WTC11 (cell line): ENCODE measurements at regions not wholly inside any gene's neighbourhood (a gene's known extent, or its start where the extent isn't known, plus 50 kb on each side); places are given as distances from the start of the nearest gene placed in this dataset.
A peak's percentile ranks its signal among the peaks of the same experiment; 100 is the strongest.

Source experiments
- ATAC-seq: fragments of 200-7000 bp; cut with Tn5 transposase; 2 replicates; pipeline ENCODE4 v1.10.0; 2021; ENCODE audit warnings: mild to moderate bottlenecking, moderate library complexity
- CTCF ChIA-PET: fragments of 300-600 bp; sonication (Branson Sonifier 250); formaldehyde crosslinking; loops from one replicate; lab custom pipeline; 2021; ENCODE audit warnings: antibody characterized with exemption; lab: Charles Lee
- POLR2A ChIA-PET: fragments of 350-600 bp; sonication (Branson Sonifier 250); formaldehyde crosslinking; loops from one replicate; lab custom pipeline; 2021; ENCODE audit warnings: antibody characterized with exemption; lab: Charles Lee
- DNase-seq: peaks from one replicate; pipeline ENCODE4 v3.0.0; 2021; ENCODE audit warnings: low spot score
- H3K27ac Mint-ChIP-seq: 2 replicates; pipeline ENCODE4 v1.8.0; 2021; ENCODE audit warnings: mixed read lengths
- H3K27me3 Mint-ChIP-seq: 2 replicates; pipeline ENCODE4 v1.8.0; 2021; ENCODE audit warnings: low read depth, mild to moderate bottlenecking, moderate library complexity, mixed read lengths
- H3K36me3 Mint-ChIP-seq: 2 replicates; pipeline ENCODE4 v1.8.0; 2021; ENCODE audit warnings: mixed read lengths
- H3K4me1 Mint-ChIP-seq: 2 replicates; pipeline ENCODE4 v1.8.0; 2022; ENCODE audit warnings: mixed read lengths
- H3K4me3 Mint-ChIP-seq: 2 replicates; pipeline ENCODE4 v1.8.0; 2021; ENCODE audit warnings: mild to moderate bottlenecking, moderate library complexity, mixed read lengths
- H3K9me3 Mint-ChIP-seq: 2 replicates; pipeline ENCODE4 v1.8.0; 2021; ENCODE audit warnings: mixed read lengths
- CDX4 ChIP-seq: fragments of 250-450 bp; sonication (Bioruptor Pico); IDR thresholded peaks from 2 replicates; pipeline ENCODE4 v1.9.0; 2021; ENCODE audit warnings: moderate library complexity, mild to moderate bottlenecking, inconsistent platforms, borderline replicate concordance
- CREM ChIP-seq: sonication (generic); formaldehyde crosslinking; IDR thresholded peaks from 2 replicates; pipeline ENCODE4 v1.8.1; 2022; ENCODE audit warnings: mild to moderate bottlenecking, missing genetic modification reagents, moderate library complexity
- E2F1 ChIP-seq: sonication (generic); formaldehyde crosslinking; IDR thresholded peaks from 2 replicates; pipeline ENCODE4 v1.8.0; 2022; ENCODE audit warnings: mild to moderate bottlenecking, missing genetic modification reagents
- E2F4 ChIP-seq: sonication (generic); formaldehyde crosslinking; IDR thresholded peaks from 2 replicates; pipeline ENCODE4 v1.8.1; 2022; ENCODE audit warnings: low read depth, mild to moderate bottlenecking, moderate library complexity, missing genetic modification reagents, borderline replicate concordance
- EMX1 ChIP-seq: fragments of 250-450 bp; sonication (Bioruptor Pico); IDR thresholded peaks from 2 replicates; pipeline ENCODE4 v1.8.0; 2021; ENCODE audit warnings: mild to moderate bottlenecking
- ETV6 ChIP-seq: sonication (generic); formaldehyde crosslinking; IDR thresholded peaks from 2 replicates; pipeline ENCODE4 v1.8.1; 2022; ENCODE audit warnings: mild to moderate bottlenecking, missing genetic modification reagents
- GABPB1 ChIP-seq: sonication (generic); formaldehyde crosslinking; IDR thresholded peaks from 2 replicates; pipeline ENCODE4 v1.8.1; 2023; ENCODE audit warnings: mild to moderate bottlenecking, missing genetic modification reagents
- GTF2I ChIP-seq: fragments of 250-450 bp; sonication (Bioruptor Pico); conservative IDR thresholded peaks from 2 replicates; pipeline ENCODE4 v1.4.0; 2021; ENCODE audit warnings: mild to moderate bottlenecking
- IRF2 ChIP-seq: sonication (generic); formaldehyde crosslinking; IDR thresholded peaks from 2 replicates; pipeline ENCODE4 v1.8.0; 2022; ENCODE audit warnings: low read depth, missing genetic modification reagents, borderline replicate concordance
- JAZF1 ChIP-seq: fragments of 250-450 bp; sonication (Bioruptor Pico); IDR thresholded peaks from 2 replicates; pipeline ENCODE4 v1.9.0; 2021; ENCODE audit warnings: moderate library complexity, mild to moderate bottlenecking, inconsistent platforms
- MLX ChIP-seq: sonication (generic); formaldehyde crosslinking; IDR thresholded peaks from 2 replicates; pipeline ENCODE4 v1.8.1; 2023; ENCODE audit warnings: mild to moderate bottlenecking, missing genetic modification reagents, moderate library complexity
- MXD4 ChIP-seq: fragments of 250-450 bp; sonication (Bioruptor Pico); IDR thresholded peaks from 2 replicates; pipeline ENCODE4 v1.8.0; 2021; ENCODE audit warnings: mild to moderate bottlenecking, moderate library complexity, borderline replicate concordance
- NFATC4 ChIP-seq: fragments of 250-450 bp; sonication (Bioruptor Pico); IDR thresholded peaks from 2 replicates; pipeline ENCODE4 v1.9.0; 2021; ENCODE audit warnings: mild to moderate bottlenecking
- NFYB ChIP-seq: sonication (generic); formaldehyde crosslinking; conservative IDR thresholded peaks from 2 replicates; pipeline ENCODE4 v1.8.0; 2022; ENCODE audit warnings: low read depth, missing genetic modification reagents
- NR1H2 ChIP-seq: sonication (generic); formaldehyde crosslinking; IDR thresholded peaks from 2 replicates; pipeline ENCODE4 v1.9.0; 2021; ENCODE audit warnings: mild to moderate bottlenecking, moderate library complexity, missing genetic modification reagents
- SMAD4 ChIP-seq: sonication (generic); formaldehyde crosslinking; IDR thresholded peaks from 2 replicates; pipeline ENCODE4 v1.8.0; 2022; ENCODE audit warnings: mild to moderate bottlenecking, missing genetic modification reagents
- SP1 ChIP-seq: sonication (generic); formaldehyde crosslinking; conservative IDR thresholded peaks from 2 replicates; pipeline ENCODE4 v1.8.1; 2022; ENCODE audit warnings: missing genetic modification reagents
- TCF7 ChIP-seq: sonication (generic); formaldehyde crosslinking; IDR thresholded peaks from 2 replicates; pipeline ENCODE4 v1.8.0; 2022; ENCODE audit warnings: mild to moderate bottlenecking, low read depth, missing genetic modification reagents, moderate library complexity
- ZNF317 ChIP-seq: sonication (generic); formaldehyde crosslinking; IDR thresholded peaks from 2 replicates; pipeline ENCODE4 v1.8.1; 2023; ENCODE audit warnings: low read depth, mild to moderate bottlenecking, moderate library complexity, missing genetic modification reagents, borderline replicate concordance
- ZNF423 ChIP-seq: fragments of 250-450 bp; sonication (Bioruptor Pico); IDR thresholded peaks from 2 replicates; pipeline ENCODE4 v2.1.2; 2022; ENCODE audit warnings: mild to moderate bottlenecking, moderate library complexity

- Mint-ChIP-seq H3K27me3 (peaks cover 8% of the 10 kb centered on the region), H3K9me3 (no peaks in the 10 kb centered on the region), H3K4me1 (peaks cover 21% of the 10 kb centered on the region), H3K4me3 (no peak overlapping the region), H3K27ac (no peak overlapping the region), H3K36me3 (no peaks in the 10 kb centered on the region)
- TF ChIP-seq MXD4 (CRISPR knock-in tag) (no peak), EMX1 (CRISPR knock-in tag) (no peak), GTF2I (CRISPR knock-in tag) (no peak), NFYB (no peak), SMAD4 (CRISPR knock-in tag) (no peak), ZNF423 (CRISPR knock-in tag) (no peak), NR1H2 (CRISPR knock-in tag) (no peak), CDX4 (CRISPR knock-in tag) (no peak), ETV6 (CRISPR knock-in tag) (no peak)
- DNase-seq (no peak), ATAC-seq (no peak)
- ChIA-PET CTCF (interaction anchor here (0.5 to 1.4 kb wide), 4 partner anchors 9 to 46 kb away, joined by 3 to 5 read pairs (median 4); no protein-coding TSS in a partner anchor), POLR2A (no interaction called here)
Measured at GRCh38 chr1:10945991-10946509, 66.4 kb upstream of the TARDBP start.

GRCh38 chr1:10947181-10947580, 65.3 kb upstream of the TARDBP start:
- CTCF ChIA-PET = no interaction called here
- no peak overlapping the region for H3K27ac Mint-ChIP-seq
- peaks cover 20% of the 10 kb centered on the region for H3K4me1 Mint-ChIP-seq
- DNase-seq (no peak), ATAC-seq (no peak)
- H3K4me3 Mint-ChIP-seq = no peak overlapping the region
- H3K27me3 Mint-ChIP-seq = peaks cover 8% of the 10 kb centered on the region
- H3K36me3 Mint-ChIP-seq = no peaks in the 10 kb centered on the region
- TF ChIP-seq JAZF1 = no peak
- TF ChIP-seq CREM (CRISPR knock-in tag) = no peak
- TF ChIP-seq ZNF317 (CRISPR knock-in tag) = no peak
- no peak for TF ChIP-seq MLX
- TF ChIP-seq IRF2 (CRISPR knock-in tag) = no peak
- no peak for TF ChIP-seq SP1 (CRISPR knock-in tag)
- H3K9me3 Mint-ChIP-seq = no peaks in the 10 kb centered on the region
- POLR2A ChIA-PET = no interaction called here

GRCh38 chr1:10947691-10948462, 64.6 kb upstream of the TARDBP start:
- H3K4me3 Mint-ChIP-seq = no peak overlapping the region
- DNase-seq (no peak), ATAC-seq (no peak)
- no peaks in the 10 kb centered on the region for H3K36me3 Mint-ChIP-seq
- H3K4me1 Mint-ChIP-seq = peaks cover 14% of the 10 kb centered on the region
- ChIA-PET POLR2A (no interaction called here), CTCF (no interaction called here)
- H3K27me3 Mint-ChIP-seq = peaks cover 8% of the 10 kb centered on the region
- no peak overlapping the region for H3K27ac Mint-ChIP-seq
- H3K9me3 Mint-ChIP-seq = no peaks in the 10 kb centered on the region
- TF ChIP-seq MLX = no peak
- 0 out of 2 replicates have a peak, but pooled peaks have one; percentile 27 for TF ChIP-seq E2F4 (CRISPR knock-in tag)

GRCh38 chr1:10948463-10948775, 64.0 kb upstream of the TARDBP start:
- Mint-ChIP-seq H3K27me3 (peaks cover 6% of the 10 kb centered on the region), H3K4me1 (peaks cover 9% of the 10 kb centered on the region), H3K36me3 (no peaks in the 10 kb centered on the region), H3K27ac (no peak overlapping the region), H3K9me3 (no peaks in the 10 kb centered on the region), H3K4me3 (no peak overlapping the region)
- DNase-seq (no peak), ATAC-seq (no peak)
- ChIA-PET POLR2A (no interaction called here), CTCF (interaction anchor here (1.0 kb wide), 1 partner anchor 13 kb away, joined by 3 read pairs; no protein-coding TSS in a partner anchor)
- TF ChIP-seq GABPB1 (no peak), NFATC4 (CRISPR knock-in tag) (no peak), NFYB (no peak), E2F1 (no peak), TCF7 (CRISPR knock-in tag) (no peak)
